ENCODE measurements at regions not wholly inside any gene's neighbourhood (a gene's known extent, or its start where the extent isn't known, plus 50 kb on each side); places are given as distances from the start of the nearest gene placed in this dataset.
"Not testable (repeated sequence)": the region's sequence is repeated elsewhere in the genome, so short reads cannot be mapped to it uniquely, and the experiment has no call there.

- no peak for DNase-seq
- H3K4me3 Mint-ChIP-seq: no peak overlapping the region
Observed at GRCh38 chr16:13437413-13437795, 482.6 kb upstream of the ERCC4 start.

GRCh38 chr16:13438064-13438463 is 481.9 kb upstream of the ERCC4 start:
- no peak overlapping the region for H3K27ac Mint-ChIP-seq
- H3K9me3 Mint-ChIP-seq: peaks cover 4% of the 10 kb centered on the region
- H3K4me3 Mint-ChIP-seq: no peak overlapping the region
- H3K4me1 Mint-ChIP-seq: no peaks in the 10 kb centered on the region
- DNase-seq: no peak
- no peaks in the 10 kb centered on the region for H3K27me3 Mint-ChIP-seq
- CTCF ChIA-PET: no interaction called here
- H3K36me3 Mint-ChIP-seq: no peaks in the 10 kb centered on the region

More at GRCh38 chr16:13437413-13437795, 482.6 kb upstream of the ERCC4 start:
- Mint-ChIP-seq H3K27ac (no peak overlapping the region), H3K4me1 (no peaks in the 10 kb centered on the region), H3K36me3 (no peaks in the 10 kb centered on the region), H3K9me3 (peaks cover 4% of the 10 kb centered on the region), H3K27me3 (no peaks in the 10 kb centered on the region)
- CTCF ChIA-PET: no interaction called here

GRCh38 chr16:13439766-13440165 is 480.2 kb upstream of the ERCC4 start:
- Mint-ChIP-seq H3K27ac (no peak overlapping the region), H3K27me3 (no peaks in the 10 kb centered on the region), H3K4me1 (no peaks in the 10 kb centered on the region), H3K9me3 (peaks cover 4% of the 10 kb centered on the region), H3K4me3 (no peak overlapping the region), H3K36me3 (no peaks in the 10 kb centered on the region)
- no peak for DNase-seq
- CTCF ChIA-PET: no interaction called here

DNA sequence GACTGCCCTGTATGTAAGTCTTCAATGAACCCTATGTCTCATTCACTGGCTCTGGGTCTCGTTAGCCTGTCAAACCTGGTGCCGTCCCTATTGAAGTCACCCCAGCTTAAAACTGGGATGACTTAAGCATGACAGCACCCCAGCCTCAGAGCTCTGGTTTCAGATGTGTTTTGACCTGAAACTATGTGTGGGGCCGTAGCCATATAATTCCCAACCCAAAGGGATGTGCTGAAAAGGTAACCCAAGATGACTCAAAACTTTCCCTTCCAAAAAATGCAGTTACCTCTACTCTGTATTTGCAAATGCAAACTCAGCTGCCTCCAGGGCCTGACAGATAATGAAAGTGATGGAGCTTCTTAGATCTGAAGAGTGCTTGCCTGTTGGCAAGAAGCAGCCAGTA is 478.3 kb upstream of the ERCC4 start:
- H3K27ac Mint-ChIP-seq: no peak overlapping the region
- H3K9me3 Mint-ChIP-seq: peaks cover 4% of the 10 kb centered on the region
- DNase-seq: no peak
- CTCF ChIA-PET: no interaction called here
- no peaks in the 10 kb centered on the region for H3K4me1 Mint-ChIP-seq
- no peaks in the 10 kb centered on the region for H3K36me3 Mint-ChIP-seq
- no peaks in the 10 kb centered on the region for H3K27me3 Mint-ChIP-seq
- H3K4me3 Mint-ChIP-seq: no peak overlapping the region

DNA sequence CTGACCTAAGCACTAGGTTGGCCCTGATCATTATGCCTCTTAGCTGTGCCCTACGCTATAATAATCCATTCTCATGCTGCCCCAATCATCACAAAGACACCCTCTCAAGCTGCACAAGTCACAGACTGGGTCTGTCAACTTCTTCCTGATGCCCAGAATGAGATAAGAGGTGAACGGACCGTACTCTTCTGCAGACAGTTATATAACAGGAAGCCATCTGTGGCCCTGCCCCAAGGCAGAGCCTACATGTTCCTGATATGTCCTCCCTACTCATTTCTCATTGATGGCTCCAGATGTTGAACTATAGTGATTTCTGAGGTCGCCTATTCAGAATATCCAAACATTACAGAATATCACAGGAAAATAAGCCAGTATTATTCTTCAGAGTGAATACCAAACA is 471.6 kb upstream of the ERCC4 start:
- Mint-ChIP-seq H3K4me3 (no peak overlapping the region), H3K27me3 (no peaks in the 10 kb centered on the region), H3K36me3 (no peaks in the 10 kb centered on the region), H3K4me1 (no peaks in the 10 kb centered on the region), H3K27ac (no peak overlapping the region), H3K9me3 (no peaks in the 10 kb centered on the region)
- CTCF ChIA-PET: no interaction called here
- DNase-seq: no peak

DNA sequence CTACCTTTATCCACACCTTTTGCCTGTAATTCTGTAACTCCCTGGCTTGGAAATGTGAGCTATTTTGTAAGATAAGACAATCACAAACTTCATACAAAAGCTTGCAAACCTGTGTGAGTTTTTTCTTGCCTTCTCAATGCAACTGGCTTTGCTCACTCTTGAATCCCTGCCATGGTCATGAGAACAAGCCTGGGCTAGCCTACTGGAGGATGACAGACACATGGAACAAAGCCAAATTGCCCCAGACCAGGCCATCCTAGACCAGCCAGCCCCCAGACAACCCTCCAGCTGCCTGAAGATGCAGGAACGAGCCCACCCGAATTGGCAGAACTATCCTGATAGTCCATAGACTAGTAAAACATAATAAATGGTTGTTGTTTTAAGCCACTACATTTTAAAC is 466.6 kb upstream of the ERCC4 start:
- H3K27me3 Mint-ChIP-seq: no peaks in the 10 kb centered on the region
- H3K9me3 Mint-ChIP-seq: no peaks in the 10 kb centered on the region
- H3K36me3 Mint-ChIP-seq: no peaks in the 10 kb centered on the region
- no peaks in the 10 kb centered on the region for H3K4me1 Mint-ChIP-seq
- no peak overlapping the region for H3K27ac Mint-ChIP-seq
- CTCF ChIA-PET: interaction anchor here (0.6 to 3.3 kb wide), 6 partner anchors 10 to 1358 kb away, joined by 3 to 22 read pairs (median 3); no protein-coding TSS in a partner anchor
- no peak for DNase-seq
- H3K4me3 Mint-ChIP-seq: no peak overlapping the region

DNA sequence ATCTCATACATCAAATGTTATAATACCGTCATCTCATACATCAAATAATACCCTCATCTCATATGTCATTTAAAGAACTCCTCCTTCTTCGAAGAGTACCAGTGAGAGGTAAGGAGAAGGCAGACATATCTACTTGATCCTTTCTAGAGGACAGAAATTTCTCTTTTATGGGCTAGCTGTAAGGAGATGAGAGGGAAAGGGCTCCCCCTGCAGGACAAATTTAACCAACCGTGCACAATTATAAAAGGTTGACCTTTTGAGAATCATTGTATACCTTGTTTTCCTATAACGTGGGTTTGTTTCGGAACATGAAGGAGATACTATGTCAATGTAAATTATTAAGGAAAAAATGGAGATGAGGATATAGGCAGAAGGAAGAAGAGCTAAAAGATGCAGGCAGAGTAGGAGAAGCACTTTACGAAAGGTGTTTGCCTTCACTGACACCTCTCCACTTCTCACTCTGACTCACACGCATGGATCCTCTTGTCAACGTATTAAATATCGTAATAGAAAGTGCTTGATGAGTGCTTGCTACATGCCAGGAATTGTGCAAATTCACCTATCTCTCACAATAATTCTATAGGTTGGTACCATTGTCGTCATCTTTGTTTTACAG is 465.9 kb upstream of the ERCC4 start:
- peak; percentile 34 for DNase-seq
- Mint-ChIP-seq H3K36me3 (no peaks in the 10 kb centered on the region), H3K27ac (no peak overlapping the region), H3K4me1 (no peaks in the 10 kb centered on the region), H3K27me3 (no peaks in the 10 kb centered on the region), H3K9me3 (no peaks in the 10 kb centered on the region), H3K4me3 (no peak overlapping the region)
- CTCF ChIA-PET: interaction anchor here (1.0 to 3.3 kb wide), 4 partner anchors 10 to 1359 kb away, joined by 3 to 22 read pairs (median 4); no protein-coding TSS in a partner anchor

DNA sequence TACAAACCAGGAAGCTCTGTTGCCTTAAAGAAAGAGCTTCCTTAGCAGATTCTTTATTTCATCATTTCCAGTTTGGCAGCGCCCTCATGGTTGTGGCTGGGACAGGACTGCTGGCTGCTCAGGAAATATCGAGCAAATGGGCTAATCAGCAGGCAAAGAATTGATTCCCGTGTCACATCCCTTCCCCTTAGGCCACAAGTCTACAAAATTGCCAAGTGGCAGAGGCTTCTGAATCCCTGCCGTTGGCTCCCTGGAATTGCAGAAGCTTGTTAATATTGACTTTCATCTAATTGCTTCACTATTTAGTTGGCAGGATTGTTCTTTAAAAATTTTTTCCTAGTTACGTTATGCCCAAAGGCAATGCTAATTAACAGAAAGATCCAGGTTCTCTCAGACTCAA is 456.3 kb upstream of the ERCC4 start:
- no peaks in the 10 kb centered on the region for H3K27me3 Mint-ChIP-seq
- no peak for DNase-seq
- H3K9me3 Mint-ChIP-seq: peaks cover 2% of the 10 kb centered on the region
- no peak overlapping the region for H3K4me3 Mint-ChIP-seq
- H3K36me3 Mint-ChIP-seq: no peaks in the 10 kb centered on the region
- H3K27ac Mint-ChIP-seq: no peak overlapping the region
- no peaks in the 10 kb centered on the region for H3K4me1 Mint-ChIP-seq
- CTCF ChIA-PET: interaction anchor here (1.1 to 1.5 kb wide), 2 partner anchors 10 to 11 kb away, joined by 3 read pairs; no protein-coding TSS in a partner anchor

DNA sequence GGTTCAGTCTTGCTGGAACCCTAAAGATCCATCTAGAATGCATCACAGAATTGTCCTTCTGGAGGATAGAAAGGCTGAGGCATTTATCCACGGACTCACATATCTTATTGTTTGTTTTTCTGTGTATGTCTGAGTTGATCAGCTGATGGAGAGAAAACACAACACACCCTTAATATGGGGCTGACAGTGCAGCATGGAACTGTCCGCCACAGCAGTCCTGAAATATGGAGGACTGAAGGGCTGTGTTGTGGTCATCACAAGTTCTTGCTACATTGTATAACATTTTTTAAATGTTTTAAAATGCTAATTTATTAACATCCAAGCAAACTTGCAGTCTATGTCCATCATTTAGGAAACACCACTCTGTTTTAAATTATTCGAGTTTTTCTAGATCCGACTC is 448.9 kb upstream of the ERCC4 start:
- CTCF ChIA-PET: no interaction called here

GRCh38 chr16:13478991-13479390 is 441.0 kb upstream of the ERCC4 start:
- Mint-ChIP-seq H3K27me3 (no peaks in the 10 kb centered on the region), H3K36me3 (no peaks in the 10 kb centered on the region), H3K9me3 (peaks cover 13% of the 10 kb centered on the region), H3K4me3 (no peak overlapping the region), H3K27ac (no peak overlapping the region), H3K4me1 (no peaks in the 10 kb centered on the region)
- CTCF ChIA-PET: no interaction called here
- DNase-seq: no peak

More for the DNA sequence above, 448.9 kb upstream of the ERCC4 start:
- peaks cover 6% of the 10 kb centered on the region for H3K9me3 Mint-ChIP-seq
- H3K36me3 Mint-ChIP-seq: no peaks in the 10 kb centered on the region
- DNase-seq: no peak
- no peak overlapping the region for H3K27ac Mint-ChIP-seq
- no peaks in the 10 kb centered on the region for H3K27me3 Mint-ChIP-seq
- no peak overlapping the region for H3K4me3 Mint-ChIP-seq
- no peaks in the 10 kb centered on the region for H3K4me1 Mint-ChIP-seq

DNA sequence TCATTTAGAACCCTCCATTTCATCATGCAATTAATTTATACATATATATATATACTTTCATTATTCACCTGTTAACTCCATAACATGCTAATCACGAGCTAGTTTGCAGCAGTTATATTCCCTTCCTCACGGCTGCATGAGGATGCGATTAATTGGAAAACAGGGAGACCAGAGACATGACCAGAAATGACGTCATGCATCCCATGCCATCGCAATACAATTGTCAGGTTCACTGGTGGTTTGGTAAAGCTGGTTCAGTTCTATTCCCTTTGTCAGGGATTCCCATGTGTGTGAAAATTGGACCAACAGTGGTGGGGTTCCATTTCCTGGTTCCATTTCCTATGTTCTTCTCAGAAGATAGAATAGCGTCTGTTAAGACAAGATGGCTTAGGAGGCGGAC is 440.4 kb upstream of the ERCC4 start:
- no peak for DNase-seq
- CTCF ChIA-PET: no interaction called here
- no peak overlapping the region for H3K4me3 Mint-ChIP-seq
- H3K9me3 Mint-ChIP-seq: peaks cover 13% of the 10 kb centered on the region
- H3K27me3 Mint-ChIP-seq: no peaks in the 10 kb centered on the region
- no peak overlapping the region for H3K27ac Mint-ChIP-seq
- no peaks in the 10 kb centered on the region for H3K4me1 Mint-ChIP-seq
- H3K36me3 Mint-ChIP-seq: no peaks in the 10 kb centered on the region

DNA sequence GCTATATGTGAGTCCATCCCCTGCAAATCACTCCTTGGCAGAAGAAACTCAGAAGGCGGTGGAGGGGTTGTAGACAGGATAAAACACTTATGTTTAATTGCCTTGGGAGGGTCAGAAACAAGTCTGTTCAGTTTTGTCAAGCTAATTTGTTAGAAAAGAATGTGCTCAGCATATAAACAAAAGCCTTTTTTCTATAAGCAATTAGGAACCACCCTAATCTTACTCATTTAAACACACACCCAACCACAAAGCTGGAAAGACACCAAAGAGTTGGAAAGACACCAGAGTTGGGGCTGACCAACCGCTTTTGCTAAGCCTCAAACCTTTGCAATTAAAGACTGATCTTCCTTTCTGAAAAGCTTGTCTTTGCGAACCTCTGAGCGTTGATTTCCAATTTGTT is 439.2 kb upstream of the ERCC4 start:
- Mint-ChIP-seq H3K36me3 (no peaks in the 10 kb centered on the region), H3K27me3 (no peaks in the 10 kb centered on the region), H3K9me3 (peaks cover 19% of the 10 kb centered on the region), H3K4me3 (no peak overlapping the region), H3K4me1 (no peaks in the 10 kb centered on the region), H3K27ac (no peak overlapping the region)
- CTCF ChIA-PET: no interaction called here
- no peak for DNase-seq

DNA sequence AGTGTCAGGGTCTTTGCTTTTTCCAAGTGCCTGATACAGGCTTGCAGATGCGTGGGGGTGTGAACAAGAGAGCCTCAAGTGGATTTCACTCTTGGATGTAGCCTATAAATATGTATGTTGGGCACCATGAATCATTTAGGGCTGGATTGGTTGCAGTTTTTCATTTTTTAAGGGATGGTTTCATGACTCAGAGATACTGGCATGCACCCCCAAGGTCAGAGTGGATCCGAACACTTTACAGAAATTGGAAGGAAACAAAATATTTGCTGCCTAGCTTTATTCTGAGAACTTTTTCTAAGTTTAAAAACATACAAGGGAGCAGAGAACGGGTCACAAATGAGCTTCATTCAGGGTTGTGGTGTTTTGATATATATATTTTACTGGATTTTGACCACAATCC is 436.8 kb upstream of the ERCC4 start:
- no peak for DNase-seq
- Mint-ChIP-seq H3K4me3 (no peak overlapping the region), H3K36me3 (no peaks in the 10 kb centered on the region), H3K27me3 (no peaks in the 10 kb centered on the region), H3K9me3 (peaks cover 26% of the 10 kb centered on the region), H3K4me1 (no peaks in the 10 kb centered on the region), H3K27ac (no peak overlapping the region)
- CTCF ChIA-PET: no interaction called here

GRCh38 chr16:13489416-13489815 is 430.5 kb upstream of the ERCC4 start:
- H3K27ac Mint-ChIP-seq, CTCF ChIA-PET, H3K27me3 Mint-ChIP-seq, H3K4me1 Mint-ChIP-seq, H3K4me3 Mint-ChIP-seq, DNase-seq, H3K36me3 Mint-ChIP-seq: not testable (repeated sequence)
- peaks cover 18% of the 10 kb centered on the region for H3K9me3 Mint-ChIP-seq

GRCh38 chr16:13492046-13492445 is 427.9 kb upstream of the ERCC4 start:
- DNase-seq: no peak
- CTCF ChIA-PET: interaction anchor here (1.5 kb wide), 1 partner anchor 17 kb away, joined by 3 read pairs; no protein-coding TSS in a partner anchor
- Mint-ChIP-seq H3K27ac (no peak overlapping the region), H3K27me3 (no peaks in the 10 kb centered on the region), H3K9me3 (peaks cover 9% of the 10 kb centered on the region), H3K4me3 (no peak overlapping the region), H3K4me1 (no peaks in the 10 kb centered on the region), H3K36me3 (no peaks in the 10 kb centered on the region)
